Subcutaneous abdominal adipose tissue (tissue), 5 donors: ENCODE measurements at regions not wholly inside any gene's neighbourhood (a gene's known extent, or its start where the extent isn't known, plus 50 kb on each side); places are given as distances from the start of the nearest gene placed in this dataset.
"Not testable (repeated sequence)": the region's sequence is repeated elsewhere in the genome, so short reads cannot be mapped to it uniquely, and the experiment has no call there.

ENCODE experiments used
- H3K27ac ChIP-seq: one replicate; pipeline ENCODE4 v1.7.0; 2013; ENCODE audit warnings: low read depth, mild to moderate bottlenecking, inconsistent platforms, low read length, moderate library complexity
- H3K27me3 ChIP-seq, 5 donors: one replicate each; pipeline ENCODE4 v1.7.0; 2013; ENCODE audit warnings: low read length in 5 of 5, inconsistent platforms in 1 of 5; ENCODE audit not compliant: control insufficient read depth in 5 of 5, insufficient read depth in 4 of 5
- H3K36me3 ChIP-seq, 5 donors: one replicate each; pipeline ENCODE4 v1.7.0; 2013; ENCODE audit warnings: low read length in 5 of 5; ENCODE audit not compliant: control insufficient read depth in 5 of 5, insufficient read depth in 5 of 5
- H3K4me1 ChIP-seq, 5 donors: one replicate each; pipeline ENCODE4 v1.7.0; 2013; ENCODE audit warnings: low read length in 5 of 5, mild to moderate bottlenecking in 3 of 5, moderate library complexity in 1 of 5; ENCODE audit not compliant: control insufficient read depth in 5 of 5, insufficient read depth in 5 of 5
- H3K4me3 ChIP-seq, 5 donors: one replicate each; pipeline ENCODE4 v1.7.0; 2013; ENCODE audit warnings: low read length in 5 of 5, low read depth in 1 of 5
- H3K9ac ChIP-seq, 5 donors: one replicate each; pipeline ENCODE4 v1.7.0; 2013; ENCODE audit warnings: low read length in 5 of 5, mild to moderate bottlenecking in 4 of 5, moderate library complexity in 3 of 5
- H3K9me3 ChIP-seq, 5 donors: one replicate each; pipeline ENCODE4 v1.7.0; 2013; ENCODE audit warnings: low read length in 5 of 5; ENCODE audit not compliant: control insufficient read depth in 5 of 5
- donor health status: healthy.
- donor health status: healthy.
- donor health status: healthy.
- donor health status: healthy.
- donor health status: healthy.

- not testable (repeated sequence) for H3K9ac ChIP-seq, H3K36me3 ChIP-seq, H3K4me1 ChIP-seq, H3K4me3 ChIP-seq, H3K27ac ChIP-seq, H3K27me3 ChIP-seq
- peaks cover 0 to 13% (median 4%) of the 10 kb centered on the region in 5 donors for H3K9me3 ChIP-seq
These were observed 173.9 kb downstream of the TJP1 start for GRCh38 chr15:29648415-29648814.

GRCh38 chr15:29645841-29646240, 176.4 kb downstream of the TJP1 start:
- no peaks in the 10 kb centered on the region for H3K9me3 ChIP-seq
- H3K4me3 ChIP-seq, result no peak overlapping the region
- no peaks in the 10 kb centered on the region for H3K27me3 ChIP-seq
- no peaks in the 10 kb centered on the region for H3K4me1 ChIP-seq
- no peak overlapping the region for H3K27ac ChIP-seq
- no peak overlapping the region for H3K9ac ChIP-seq
- no peaks in the 10 kb centered on the region for H3K36me3 ChIP-seq

GRCh38 chr15:29644361-29644760, 177.9 kb downstream of the TJP1 start:
- not testable (repeated sequence) for H3K4me1 ChIP-seq, H3K9me3 ChIP-seq, H3K4me3 ChIP-seq

GRCh38 chr15:29638781-29639180, 183.5 kb downstream of the TJP1 start:
- H3K9ac ChIP-seq, result no peak overlapping the region
- no peaks in the 10 kb centered on the region for H3K9me3 ChIP-seq
- no peak overlapping the region for H3K4me3 ChIP-seq
- peaks cover 0 to 8% (median 3%) of the 10 kb centered on the region in 5 donors for H3K27me3 ChIP-seq
- no peaks in the 10 kb centered on the region for H3K36me3 ChIP-seq
- no peaks in the 10 kb centered on the region for H3K4me1 ChIP-seq
- no peak overlapping the region for H3K27ac ChIP-seq

More at GRCh38 chr15:29644361-29644760, 177.9 kb downstream of the TJP1 start:
- H3K27me3 ChIP-seq, H3K36me3 ChIP-seq, H3K27ac ChIP-seq, H3K9ac ChIP-seq: not testable (repeated sequence)

GRCh38 chr15:29638011-29638410, 184.3 kb downstream of the TJP1 start:
- H3K27ac ChIP-seq, result no peak overlapping the region
- H3K27me3 ChIP-seq, result peaks cover 0 to 10% (median 4%) of the 10 kb centered on the region in 5 donors
- H3K9ac ChIP-seq, result no peak overlapping the region
- no peaks in the 10 kb centered on the region for H3K36me3 ChIP-seq
- no peak overlapping the region for H3K4me3 ChIP-seq
- no peaks in the 10 kb centered on the region for H3K4me1 ChIP-seq
- H3K9me3 ChIP-seq, result no peaks in the 10 kb centered on the region

GRCh38 chr15:29637555-29637954, 184.7 kb downstream of the TJP1 start:
- Histone ChIP-seq H3K4me1 (no peaks in the 10 kb centered on the region), H3K27me3 (peaks cover 3 to 15% (median 8%) of the 10 kb centered on the region in 5 donors), H3K9me3 (no peaks in the 10 kb centered on the region), H3K4me3 (no peak overlapping the region), H3K27ac (no peak overlapping the region), H3K9ac (no peak overlapping the region), H3K36me3 (no peaks in the 10 kb centered on the region)

- no peak overlapping the region for H3K27ac ChIP-seq
- H3K4me1 ChIP-seq, result no peaks in the 10 kb centered on the region
- H3K27me3 ChIP-seq, result peaks cover 3 to 18% (median 8%) of the 10 kb centered on the region in 5 donors
- H3K36me3 ChIP-seq, result no peaks in the 10 kb centered on the region
- no peak overlapping the region for H3K9ac ChIP-seq
- no peaks in the 10 kb centered on the region for H3K9me3 ChIP-seq
- no peak overlapping the region for H3K4me3 ChIP-seq
These were observed 185.3 kb downstream of the TJP1 start for GRCh38 chr15:29636921-29637320.

GRCh38 chr15:29636140-29636539, 186.1 kb downstream of the TJP1 start:
- peaks cover 5 to 24% (median 11%) of the 10 kb centered on the region in 5 donors for H3K27me3 ChIP-seq
- no peak overlapping the region for H3K9ac ChIP-seq
- no peaks in the 10 kb centered on the region for H3K9me3 ChIP-seq
- H3K36me3 ChIP-seq, result no peaks in the 10 kb centered on the region
- H3K4me1 ChIP-seq, result no peaks in the 10 kb centered on the region
- H3K4me3 ChIP-seq, result no peak overlapping the region
- no peak overlapping the region for H3K27ac ChIP-seq

- Histone ChIP-seq H3K4me1 (no peaks in the 10 kb centered on the region), H3K36me3 (no peaks in the 10 kb centered on the region), H3K9ac (no peak overlapping the region), H3K27ac (no peak overlapping the region), H3K4me3 (no peak overlapping the region), H3K9me3 (no peaks in the 10 kb centered on the region), H3K27me3 (peaks cover 5 to 24% (median 11%) of the 10 kb centered on the region in 5 donors)
These were observed 186.7 kb downstream of the TJP1 start for GRCh38 chr15:29635513-29636098.

GRCh38 chr15:29633971-29634370, 188.3 kb downstream of the TJP1 start:
- peaks cover 5 to 24% (median 11%) of the 10 kb centered on the region in 5 donors for H3K27me3 ChIP-seq
- no peak overlapping the region for H3K9ac ChIP-seq
- H3K4me3 ChIP-seq, result no peak overlapping the region
- H3K27ac ChIP-seq, result no peak overlapping the region
- no peaks in the 10 kb centered on the region for H3K4me1 ChIP-seq
- H3K36me3 ChIP-seq, result no peaks in the 10 kb centered on the region
- no peaks in the 10 kb centered on the region for H3K9me3 ChIP-seq
